Activated CD4-positive, alpha-beta T cell treated with anti-CD3 and anti-CD28 coated beads for 36 hours (primary cell): ENCODE measurements at regions not wholly inside any gene's neighbourhood (a gene's known extent, or its start where the extent isn't known, plus 50 kb on each side); places are given as distances from the start of the nearest gene placed in this dataset.
"Not testable (repeated sequence)": the region's sequence is repeated elsewhere in the genome, so short reads cannot be mapped to it uniquely, and the experiment has no call there.

ENCODE experiments used
- ATAC-seq: fragments of 200-7000 bp; cut with Tn5 transposase; one replicate; pipeline ENCODE4 v1.10.0; 2021; ENCODE audit warnings: mild to moderate bottlenecking, moderate library complexity
- CTCF ChIA-PET: fragments of 350-600 bp; sonication (Branson Sonifier 250); formaldehyde crosslinking; loops from one replicate; lab custom pipeline; 2021; ENCODE audit warnings: antibody characterized with exemption; lab: Charles Lee
- POLR2A ChIA-PET: fragments of 350-600 bp; sonication (Branson Sonifier 250); formaldehyde crosslinking; loops from one replicate; lab custom pipeline; 2021; ENCODE audit warnings: antibody characterized with exemption, inconsistent platforms; lab: Charles Lee
- DNase-seq: peaks from one replicate; pipeline ENCODE4 v3.0.0-alpha.2; 2020
- H3K27ac Mint-ChIP-seq: one replicate; pipeline ENCODE4 v1.8.0; 2021; ENCODE audit warnings: mixed read lengths
- H3K27me3 Mint-ChIP-seq: one replicate; pipeline ENCODE4 v1.8.0; 2021; ENCODE audit warnings: mixed read lengths
- H3K36me3 Mint-ChIP-seq: one replicate; pipeline ENCODE4 v1.8.0; 2021; ENCODE audit warnings: low read depth, mixed read lengths
- H3K4me1 Mint-ChIP-seq: one replicate; pipeline ENCODE4 v1.8.0; 2021; ENCODE audit warnings: mixed read lengths
- H3K4me3 Mint-ChIP-seq: one replicate; pipeline ENCODE4 v1.8.0; 2021; ENCODE audit warnings: mild to moderate bottlenecking, moderate library complexity, mixed read lengths
- H3K9me3 Mint-ChIP-seq: one replicate; pipeline ENCODE4 v1.8.0; 2021; ENCODE audit warnings: low read depth, mixed read lengths
- intact Hi-C, 2 experiments: fragments of 100-400 bp; cut with DNase I in 1 of 2; cut with micrococcal nuclease in 1 of 2; formaldehyde crosslinking; loops; one replicate each; pipeline versions ENCODE4 v1.14.2 to v1.15.1; 2022 to 2024; cut with DNase I, micrococcal nuclease

DNA sequence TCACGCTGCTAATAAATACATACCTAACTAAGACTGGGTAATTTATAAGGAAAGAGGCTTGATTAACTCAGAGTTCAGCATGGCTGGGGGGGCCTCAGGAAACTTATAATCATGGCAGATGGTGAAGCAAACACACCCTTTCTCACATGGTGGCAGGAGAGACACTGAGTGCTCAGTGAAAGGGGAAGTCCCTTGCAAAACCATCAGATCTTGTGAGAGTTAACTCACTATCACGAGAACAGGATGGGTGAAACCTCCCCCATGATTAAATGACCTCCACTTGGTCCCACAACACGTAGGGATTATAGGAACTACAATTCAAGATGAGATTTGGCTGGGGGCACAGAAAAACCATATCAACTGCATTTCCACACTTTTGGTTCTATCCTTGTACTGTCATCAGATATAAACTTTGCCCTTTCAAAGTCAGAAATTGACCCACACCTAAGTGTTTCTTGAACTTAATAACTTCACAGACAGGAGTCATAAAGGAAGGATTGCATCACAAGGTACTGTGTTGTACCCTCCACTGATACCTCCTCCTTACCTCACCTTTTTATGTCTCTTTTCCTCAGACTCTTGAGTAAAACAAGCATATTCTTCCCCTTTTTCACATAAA, 319.1 kb upstream of the PIK3R1 start:
- Mint-ChIP-seq H3K36me3 (no peaks in the 10 kb centered on the region), H3K4me3 (no peak overlapping the region), H3K9me3 (peaks cover 6% of the 10 kb centered on the region), H3K4me1 (no peaks in the 10 kb centered on the region), H3K27ac (no peak overlapping the region), H3K27me3 (peaks cover 3% of the 10 kb centered on the region)
- POLR2A ChIA-PET, result no interaction called here
- ATAC-seq (peak; percentile 19), DNase-seq (no peak)
- intact Hi-C loops, result no loop called here
- CTCF ChIA-PET, result no interaction called here

DNA sequence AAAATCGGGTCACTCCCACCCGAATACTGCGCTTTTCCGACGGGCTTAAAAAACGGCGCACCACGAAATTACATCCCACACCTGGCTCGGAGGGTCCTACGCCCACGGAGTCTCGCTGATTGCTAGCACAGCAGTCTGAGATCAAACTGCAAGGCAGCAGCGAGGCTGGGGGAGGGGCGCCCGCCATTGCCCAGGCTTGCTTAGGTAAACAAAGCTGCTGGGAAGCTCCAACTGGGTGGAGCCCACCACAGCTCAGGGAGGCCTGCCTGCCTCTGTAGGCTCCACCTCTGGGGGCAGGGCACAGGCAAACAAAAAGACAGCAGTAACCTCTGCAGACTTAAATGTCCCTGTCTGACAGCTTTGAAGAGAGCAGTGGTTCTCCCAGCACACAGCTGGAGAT, 325.7 kb upstream of the PIK3R1 start:
- H3K4me1 Mint-ChIP-seq, H3K9me3 Mint-ChIP-seq, H3K27ac Mint-ChIP-seq, H3K27me3 Mint-ChIP-seq, H3K4me3 Mint-ChIP-seq, DNase-seq, H3K36me3 Mint-ChIP-seq, intact Hi-C loops, POLR2A ChIA-PET, CTCF ChIA-PET, ATAC-seq: not testable (repeated sequence)

DNA sequence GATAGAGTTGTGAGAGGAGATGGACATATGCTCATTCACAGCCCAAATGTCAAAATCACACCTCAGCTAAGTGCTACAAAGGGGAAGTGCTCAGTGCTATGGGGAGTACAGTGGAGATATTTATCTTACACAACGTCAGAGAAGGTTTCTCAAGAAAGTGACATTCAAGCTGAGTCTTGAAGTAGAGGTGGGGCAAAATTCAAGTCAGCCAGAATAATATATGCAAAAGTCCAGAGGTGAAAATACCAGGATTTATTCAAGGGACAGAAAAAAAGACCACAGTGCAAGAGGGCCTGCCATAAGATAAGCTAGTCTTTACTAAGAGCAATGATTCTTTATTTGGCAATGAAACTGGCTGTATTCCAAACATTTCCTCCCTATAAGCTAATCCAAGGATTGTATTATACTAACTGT, 327.8 kb upstream of the PIK3R1 start:
- intact Hi-C loops, result no loop called here
- H3K27ac Mint-ChIP-seq, result no peak overlapping the region
- ATAC-seq, result no peak

DNA sequence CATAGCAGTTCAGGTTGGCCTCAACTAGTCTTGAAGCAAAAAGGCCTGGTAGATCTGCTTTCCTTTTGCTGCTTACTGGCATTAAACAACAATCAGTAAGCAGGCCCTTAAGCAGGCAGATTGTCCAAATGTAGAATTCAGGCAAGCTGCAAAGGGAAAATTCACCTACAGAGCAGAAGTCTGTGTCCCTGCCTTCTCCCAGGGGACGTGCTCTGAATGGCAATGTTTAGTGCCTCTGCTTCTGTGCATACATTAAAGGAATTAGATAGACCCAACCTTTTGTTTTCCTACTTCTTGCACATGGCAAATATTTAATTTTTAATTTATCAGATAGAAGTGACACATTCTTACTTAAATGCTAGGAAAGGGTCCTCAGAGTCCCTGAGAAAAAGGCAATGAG, 328.8 kb upstream of the PIK3R1 start:
- CTCF ChIA-PET, result no interaction called here

More for the DNA sequence above, 327.8 kb upstream of the PIK3R1 start:
- Mint-ChIP-seq H3K9me3 (peaks cover 2% of the 10 kb centered on the region), H3K27me3 (peaks cover 3% of the 10 kb centered on the region), H3K4me1 (no peaks in the 10 kb centered on the region), H3K4me3 (no peak overlapping the region), H3K36me3 (no peaks in the 10 kb centered on the region)
- no peak for DNase-seq
- CTCF ChIA-PET, result no interaction called here
- POLR2A ChIA-PET, result no interaction called here

DNA sequence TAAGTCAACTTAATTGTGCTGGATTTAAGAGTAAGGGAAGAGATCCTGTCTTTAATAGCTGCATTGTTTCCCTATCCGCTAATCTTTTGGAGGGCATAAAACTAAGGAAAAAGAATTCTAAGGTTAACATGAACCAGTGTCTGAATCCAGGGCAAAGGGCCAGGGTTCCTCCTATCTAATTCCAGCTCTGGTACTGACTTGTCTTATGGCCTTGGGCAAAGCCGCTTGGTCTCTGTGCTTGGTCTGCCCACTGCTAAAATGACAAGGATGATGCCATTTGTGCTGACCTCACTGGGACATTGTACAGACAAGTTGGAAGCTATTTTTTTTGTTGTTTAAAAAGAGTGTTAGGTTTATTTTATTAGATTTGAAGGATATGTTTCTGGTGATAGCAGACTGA, 334.7 kb upstream of the PIK3R1 start:
- ChIA-PET CTCF (no interaction called here), POLR2A (no interaction called here)
- H3K36me3 Mint-ChIP-seq, result no peaks in the 10 kb centered on the region
- no peak overlapping the region for H3K4me3 Mint-ChIP-seq
- H3K9me3 Mint-ChIP-seq, result no peaks in the 10 kb centered on the region
- DNase-seq (no peak), ATAC-seq (no peak)
- peaks cover 2% of the 10 kb centered on the region for H3K27me3 Mint-ChIP-seq
- no peak overlapping the region for H3K27ac Mint-ChIP-seq
- intact Hi-C loops, result no loop called here
- H3K4me1 Mint-ChIP-seq, result no peaks in the 10 kb centered on the region

More for the DNA sequence above, 328.8 kb upstream of the PIK3R1 start:
- no peak overlapping the region for H3K4me3 Mint-ChIP-seq
- POLR2A ChIA-PET, result no interaction called here
- H3K36me3 Mint-ChIP-seq, result no peaks in the 10 kb centered on the region
- intact Hi-C loops, result no loop called here
- DNase-seq (no peak), ATAC-seq (no peak)
- H3K27me3 Mint-ChIP-seq, result peaks cover 4% of the 10 kb centered on the region
- H3K9me3 Mint-ChIP-seq, result no peaks in the 10 kb centered on the region
- H3K27ac Mint-ChIP-seq, result no peak overlapping the region
- H3K4me1 Mint-ChIP-seq, result no peaks in the 10 kb centered on the region

DNA sequence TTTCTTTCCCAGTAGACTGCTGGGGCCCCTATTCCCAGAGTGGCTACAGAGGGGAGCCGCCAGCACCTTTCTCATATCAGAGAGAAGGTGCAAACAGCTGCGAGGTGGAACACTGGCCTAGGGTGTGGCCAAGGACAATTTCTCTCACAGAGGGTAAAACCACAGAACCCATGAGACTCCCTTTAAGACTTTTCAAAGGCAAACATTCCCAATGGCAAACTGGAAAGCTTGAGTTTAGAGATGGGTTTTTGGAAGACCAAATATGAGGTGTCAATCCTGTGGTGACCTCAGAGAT, 335.1 kb upstream of the PIK3R1 start:
- intact Hi-C loops, result no loop called here
- H3K36me3 Mint-ChIP-seq, result no peaks in the 10 kb centered on the region
- H3K4me1 Mint-ChIP-seq, result no peaks in the 10 kb centered on the region
- POLR2A ChIA-PET, result no interaction called here
- CTCF ChIA-PET, result no interaction called here
- DNase-seq, result no peak
- H3K27me3 Mint-ChIP-seq, result peaks cover 2% of the 10 kb centered on the region
- no peak overlapping the region for H3K4me3 Mint-ChIP-seq
- ATAC-seq, result no peak
- no peak overlapping the region for H3K27ac Mint-ChIP-seq
- no peaks in the 10 kb centered on the region for H3K9me3 Mint-ChIP-seq

DNA sequence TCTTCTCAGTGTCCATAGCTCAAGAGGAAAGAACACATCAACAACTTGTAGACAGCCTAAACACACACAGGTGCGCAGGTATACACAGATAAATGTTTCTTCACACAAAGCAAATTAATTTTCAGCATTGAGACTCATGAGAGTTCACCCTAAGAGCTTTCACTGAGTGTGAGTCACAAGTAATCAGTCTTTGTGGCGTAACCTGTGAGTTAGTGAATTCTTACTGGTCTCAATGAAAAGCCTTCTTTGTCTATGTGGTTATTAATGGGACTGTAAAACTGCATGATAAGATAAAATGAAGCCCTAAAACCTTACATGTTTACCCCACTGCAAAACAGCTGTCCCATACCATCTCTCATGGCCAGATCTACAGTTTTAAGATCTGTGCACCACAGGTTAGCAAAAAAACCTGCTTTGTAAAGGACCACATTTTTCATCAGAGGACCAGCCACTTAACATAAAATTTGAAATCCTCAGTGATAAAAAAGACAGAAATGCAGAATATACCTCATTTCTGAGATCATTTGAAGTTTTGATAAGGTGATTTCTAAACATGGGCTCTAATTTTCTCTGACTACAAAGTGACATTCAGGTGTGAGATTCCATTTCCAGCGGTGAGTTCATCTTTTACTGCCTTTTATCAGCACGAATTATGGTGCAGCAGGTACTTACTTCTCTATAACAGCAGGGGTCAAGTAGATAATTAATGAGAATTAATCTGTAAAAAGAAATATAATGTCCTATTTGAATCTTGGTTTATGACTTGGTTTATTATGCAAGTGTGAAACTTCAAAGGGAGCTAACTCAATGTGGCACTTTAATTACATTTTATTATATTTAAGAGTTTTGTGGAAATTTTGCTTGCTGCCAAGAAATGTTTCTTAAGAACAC, 335.7 kb upstream of the PIK3R1 start:
- Mint-ChIP-seq H3K9me3 (no peaks in the 10 kb centered on the region), H3K4me3 (no peak overlapping the region), H3K27ac (no peak overlapping the region), H3K27me3 (peaks cover 2% of the 10 kb centered on the region), H3K4me1 (no peaks in the 10 kb centered on the region), H3K36me3 (no peaks in the 10 kb centered on the region)
- ChIA-PET POLR2A (no interaction called here), CTCF (no interaction called here)
- DNase-seq (no peak), ATAC-seq (no peak)
- intact Hi-C loops, result no loop called here

DNA sequence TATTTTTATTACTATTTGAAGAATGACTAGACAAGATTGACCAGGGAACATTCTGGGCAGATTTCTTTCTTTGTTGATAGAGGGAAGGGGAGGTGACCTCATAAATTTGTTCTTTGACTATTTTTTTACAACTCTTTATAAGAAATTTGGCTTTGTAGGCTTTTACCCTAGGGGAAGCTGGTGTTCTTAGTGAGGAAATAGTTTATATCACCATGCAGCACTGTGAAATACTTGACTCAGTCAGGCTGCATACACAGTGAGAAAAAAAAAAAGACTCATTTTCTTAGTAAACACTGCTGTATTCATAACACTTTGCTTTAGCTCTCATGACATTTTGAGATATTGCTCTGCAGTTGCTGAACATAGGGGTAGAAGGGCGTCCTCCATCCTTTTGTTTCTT, 336.6 kb upstream of the PIK3R1 start:
- ChIA-PET CTCF (interaction anchor here (0.6 kb wide), 1 partner anchor 83 kb away, joined by 3 read pairs; no protein-coding TSS in a partner anchor), POLR2A (no interaction called here)
- no peaks in the 10 kb centered on the region for H3K9me3 Mint-ChIP-seq
- ATAC-seq (no peak), DNase-seq (no peak)
- no peak overlapping the region for H3K27ac Mint-ChIP-seq
- no peaks in the 10 kb centered on the region for H3K4me1 Mint-ChIP-seq
- intact Hi-C loops, result no loop called here
- H3K4me3 Mint-ChIP-seq, result no peak overlapping the region
- no peaks in the 10 kb centered on the region for H3K36me3 Mint-ChIP-seq
- peaks cover 2% of the 10 kb centered on the region for H3K27me3 Mint-ChIP-seq

DNA sequence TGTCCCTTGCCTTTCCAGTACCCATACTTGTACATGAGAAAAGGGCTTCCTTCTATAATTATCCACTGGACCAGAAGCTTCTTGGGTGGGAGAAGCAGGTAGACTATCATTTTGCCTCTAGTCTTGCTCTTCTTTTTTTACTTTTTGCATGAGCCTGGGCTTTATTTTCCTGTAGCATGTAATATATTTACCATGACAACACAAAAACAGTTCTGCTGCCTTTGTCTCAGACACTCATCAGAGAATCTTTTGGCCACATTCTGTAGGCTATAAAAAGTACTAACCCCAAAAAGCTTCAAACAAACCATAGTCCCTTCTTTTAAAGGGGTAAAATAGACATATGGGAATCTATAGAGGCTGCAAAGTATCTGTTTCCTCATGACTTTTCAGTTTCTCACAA, 339.2 kb upstream of the PIK3R1 start:
- ChIA-PET POLR2A (no interaction called here), CTCF (no interaction called here)
- DNase-seq, result no peak
- Mint-ChIP-seq H3K4me1 (no peaks in the 10 kb centered on the region), H3K27me3 (peaks cover 2% of the 10 kb centered on the region), H3K27ac (no peak overlapping the region), H3K36me3 (no peaks in the 10 kb centered on the region), H3K4me3 (no peak overlapping the region), H3K9me3 (no peaks in the 10 kb centered on the region)
- no peak for ATAC-seq
- intact Hi-C loops, result no loop called here

DNA sequence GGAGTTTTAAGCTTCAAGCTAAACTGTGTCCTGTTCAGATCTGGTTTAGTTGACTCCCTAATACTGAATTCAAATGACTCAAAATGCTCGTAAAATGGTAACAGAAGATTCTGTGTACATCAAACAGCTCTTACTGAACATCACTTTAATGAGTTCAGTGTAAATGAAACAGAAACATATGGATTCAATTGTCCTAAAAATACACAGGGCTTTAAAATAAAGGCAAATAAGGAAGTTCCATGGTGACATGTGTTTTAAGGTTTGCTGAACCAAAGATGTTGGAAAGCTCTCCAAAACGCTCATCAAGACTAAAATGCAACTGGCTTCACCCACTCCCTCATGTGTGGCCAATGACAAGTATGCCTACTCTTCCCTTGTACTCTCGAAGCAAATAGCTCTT, 340.0 kb upstream of the PIK3R1 start:
- H3K36me3 Mint-ChIP-seq, result no peaks in the 10 kb centered on the region
- ChIA-PET CTCF (no interaction called here), POLR2A (no interaction called here)
- no peak for ATAC-seq
- no peak for DNase-seq
- H3K4me3 Mint-ChIP-seq, result no peak overlapping the region
- no peak overlapping the region for H3K27ac Mint-ChIP-seq
- no peaks in the 10 kb centered on the region for H3K9me3 Mint-ChIP-seq
- no peaks in the 10 kb centered on the region for H3K4me1 Mint-ChIP-seq
- H3K27me3 Mint-ChIP-seq, result peaks cover 2% of the 10 kb centered on the region
- intact Hi-C loops, result no loop called here

DNA sequence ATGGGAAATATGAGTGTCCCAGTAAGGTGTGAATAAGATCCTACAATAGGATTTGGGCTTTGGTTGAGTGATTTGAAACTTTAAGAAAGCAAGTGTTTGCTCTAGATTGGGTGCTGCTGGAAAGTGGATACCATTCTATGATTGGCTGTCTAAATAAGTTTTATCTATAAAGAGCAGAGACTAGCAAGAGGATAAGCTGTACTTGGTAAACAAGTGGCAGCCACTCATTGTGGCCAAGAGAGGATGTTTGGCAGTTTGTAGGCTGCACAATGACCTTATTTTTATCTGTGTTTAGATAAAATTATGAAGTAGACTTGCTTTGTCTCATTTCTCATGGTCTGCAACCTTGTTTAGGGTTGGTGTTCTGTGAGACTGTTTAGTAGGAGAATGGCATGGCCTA, 341.6 kb upstream of the PIK3R1 start:
- H3K4me1 Mint-ChIP-seq, result no peaks in the 10 kb centered on the region
- H3K36me3 Mint-ChIP-seq, result no peaks in the 10 kb centered on the region
- H3K4me3 Mint-ChIP-seq, result no peak overlapping the region
- no peak for DNase-seq
- no peaks in the 10 kb centered on the region for H3K9me3 Mint-ChIP-seq
- H3K27ac Mint-ChIP-seq, result no peak overlapping the region
- ChIA-PET POLR2A (no interaction called here), CTCF (interaction anchor here (1.1 kb wide), 1 partner anchor 196 kb away, joined by 3 read pairs; no protein-coding TSS in a partner anchor)
- intact Hi-C loops, result no loop called here
- peaks cover 5% of the 10 kb centered on the region for H3K27me3 Mint-ChIP-seq
- no peak for ATAC-seq

DNA sequence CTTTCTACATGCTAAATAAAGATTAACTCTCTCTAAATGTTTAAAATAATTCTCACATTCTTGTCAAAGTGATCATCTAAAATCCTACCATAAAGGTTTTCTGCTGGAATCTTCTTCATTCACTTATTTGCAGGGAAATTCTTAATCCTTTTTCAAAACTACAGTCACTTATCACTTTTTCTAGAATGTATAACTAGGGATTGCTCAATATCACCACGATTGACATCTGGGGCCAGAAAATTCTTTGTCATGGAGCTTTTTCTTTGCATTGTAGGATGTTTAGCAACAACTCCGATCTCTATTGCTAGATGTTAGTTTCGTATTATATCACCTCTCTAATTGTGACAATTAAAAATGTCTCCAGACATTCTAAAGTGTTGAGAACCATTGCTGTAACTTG, 344.9 kb upstream of the PIK3R1 start:
- ATAC-seq (no peak), DNase-seq (no peak)
- no peaks in the 10 kb centered on the region for H3K9me3 Mint-ChIP-seq
- H3K27me3 Mint-ChIP-seq, result peaks cover 6% of the 10 kb centered on the region
- intact Hi-C loops, result no loop called here
- H3K4me3 Mint-ChIP-seq, result no peak overlapping the region
- no peak overlapping the region for H3K27ac Mint-ChIP-seq
- H3K4me1 Mint-ChIP-seq, result no peaks in the 10 kb centered on the region
- ChIA-PET POLR2A (no interaction called here), CTCF (no interaction called here)
- H3K36me3 Mint-ChIP-seq, result no peaks in the 10 kb centered on the region
